DMS153 (cell line): ENCODE measurements at regions not wholly inside any gene's neighbourhood (a gene's known extent, or its start where the extent isn't known, plus 50 kb on each side); places are given as distances from the start of the nearest gene placed in this dataset.

ENCODE experiments used
- DNase-seq: peaks from one replicate; lab custom pipeline; 2025; lab: John Stamatoyannopoulos, UW

- DNase-seq, result no peak
These were observed 208.9 kb downstream of the ASB1 start for GRCh38 chr2:238635647-238636051.

GRCh38 chr2:238636269-238637073 is 209.7 kb downstream of the ASB1 start:
- DNase-seq, result no peak

GRCh38 chr2:238638100-238638981 is 209.5 kb upstream of the TWIST2 start:
- DNase-seq, result no peak

GRCh38 chr2:238638982-238639628 is 208.8 kb upstream of the TWIST2 start:
- DNase-seq, result no peak

- DNase-seq, result no peak
These were observed 207.4 kb upstream of the TWIST2 start for GRCh38 chr2:238640486-238640885.

- no peak for DNase-seq
These were observed 204.9 kb upstream of the TWIST2 start for GRCh38 chr2:238642973-238643372.

- no peak for DNase-seq
These were observed 204.4 kb upstream of the TWIST2 start for GRCh38 chr2:238643400-238643907.

- DNase-seq, result no peak
These were observed 203.5 kb upstream of the TWIST2 start for GRCh38 chr2:238644095-238645081.

GRCh38 chr2:238645095-238645494 is 202.8 kb upstream of the TWIST2 start:
- no peak for DNase-seq

- DNase-seq, result no peak
These were observed 202.2 kb upstream of the TWIST2 start for GRCh38 chr2:238645716-238646115.

- no peak for DNase-seq
These were observed 201.6 kb upstream of the TWIST2 start for GRCh38 chr2:238646281-238646680.

GRCh38 chr2:238646803-238647202 is 201.1 kb upstream of the TWIST2 start:
- DNase-seq, result no peak

- no peak for DNase-seq
These were observed 198.8 kb upstream of the TWIST2 start for GRCh38 chr2:238649123-238649522.

GRCh38 chr2:238649936-238650518 is 197.9 kb upstream of the TWIST2 start:
- no peak for DNase-seq

GRCh38 chr2:238650536-238650935 is 197.3 kb upstream of the TWIST2 start:
- DNase-seq, result no peak

- DNase-seq, result no peak
These were observed 196.4 kb upstream of the TWIST2 start for GRCh38 chr2:238651306-238652052.

GRCh38 chr2:238652053-238652770 is 195.7 kb upstream of the TWIST2 start:
- DNase-seq, result no peak

- no peak for DNase-seq
These were observed 195.1 kb upstream of the TWIST2 start for GRCh38 chr2:238652771-238653157.

- DNase-seq, result no peak
These were observed 194.3 kb upstream of the TWIST2 start for GRCh38 chr2:238653431-238654109.
